ENCODE measurements at regions not wholly inside any gene's neighbourhood (a gene's known extent, or its start where the extent isn't known, plus 50 kb on each side); places are given as distances from the start of the nearest gene placed in this dataset.

- no peak for TF ChIP-seq CTCF (IDR thresholded peaks at IDR 0.05; ENCODE audit: extremely low read depth in 1 of 2, insufficient read depth in 1 of 2, low read depth in 1 of 2, low read length in 2 of 2)
- no peak for TF ChIP-seq MYC (IDR thresholded peaks at IDR 0.05; ENCODE audit: low read depth, low read length)
- TF ChIP-seq EZH2 (IDR thresholded peaks at IDR 0.05; ENCODE audit: borderline replicate concordance, low read depth, low read length, severe bottlenecking), result no peak
- TF ChIP-seq JUN (IDR thresholded peaks at IDR 0.05; ENCODE audit: borderline replicate concordance, insufficient read depth, insufficient read length, low read depth), result no peak
- no peak for TF ChIP-seq POLR2A (IDR thresholded peaks at IDR 0.05; ENCODE audit: low read depth, low read length)
- TF ChIP-seq POLR2AphosphoS5 (IDR thresholded peaks at IDR 0.05; ENCODE audit: insufficient read depth, low read depth, low read length), result no peak
- no peak for TF ChIP-seq FOS (IDR thresholded peaks at IDR 0.05; ENCODE audit: borderline replicate concordance, insufficient read depth, low read length)
- TF ChIP-seq MAX (IDR thresholded peaks at IDR 0.05; ENCODE audit: insufficient read depth, insufficient read length), result no peak
- TF ChIP-seq GATA2 (IDR thresholded peaks at IDR 0.05; ENCODE audit: insufficient read depth, insufficient read length, low read depth, low read length), result no peak
Observed at GRCh38 chr5:5587474-5587873, 165.0 kb downstream of the ICE1 start.
